SIG-M5 treated with dmso at 0.1 percent for 504 hours (cell line): ENCODE measurements at regions not wholly inside any gene's neighbourhood (a gene's known extent, or its start where the extent isn't known, plus 50 kb on each side); places are given as distances from the start of the nearest gene placed in this dataset.
"Not testable (repeated sequence)": the region's sequence is repeated elsewhere in the genome, so short reads cannot be mapped to it uniquely, and the experiment has no call there.

ENCODE experiments used
- DNase-seq: peaks from one replicate; lab custom pipeline; 2025; ENCODE audit not compliant: unreplicated experiment; lab: John Stamatoyannopoulos, UW

DNA sequence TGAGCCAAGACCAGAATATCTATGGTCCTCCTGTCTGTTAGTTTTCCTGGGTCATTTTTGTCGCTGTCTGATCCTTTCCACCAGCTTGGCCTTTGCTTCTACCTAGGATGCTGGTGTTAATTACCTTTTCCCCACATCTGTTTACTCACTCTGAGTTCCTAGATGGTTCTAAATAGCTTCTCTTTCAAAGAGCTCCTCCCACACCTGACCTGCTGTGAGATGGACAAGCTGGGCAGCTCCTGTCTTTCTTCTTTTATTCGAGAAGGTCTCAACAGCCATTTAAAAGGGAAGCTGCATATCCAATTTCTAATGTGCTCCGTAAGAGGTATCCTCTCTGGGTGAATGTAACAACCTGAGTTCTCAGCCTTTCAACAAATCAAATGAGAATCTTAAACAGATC, 156.2 kb downstream of the HRH4 start:
- no peak for DNase-seq

DNA sequence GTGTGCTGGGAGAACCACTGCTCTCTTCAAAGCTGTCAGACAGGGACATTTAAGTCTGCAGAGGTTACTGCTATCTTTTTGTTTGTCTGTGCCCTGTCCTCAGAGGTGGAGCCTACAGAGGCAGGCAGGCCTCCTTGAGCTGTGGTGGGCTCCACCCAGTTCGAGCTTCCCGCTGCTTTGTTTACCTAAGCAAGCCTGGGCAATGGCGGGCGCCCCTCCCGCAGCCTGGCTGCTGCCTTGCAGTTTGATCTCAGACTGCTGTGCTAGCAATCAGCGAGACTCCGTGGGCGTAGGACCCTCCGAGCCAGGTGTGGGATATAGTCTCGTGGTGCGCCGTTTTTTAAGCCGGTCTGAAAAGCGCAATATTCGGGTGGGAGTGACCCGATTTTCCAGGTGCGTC, 164.0 kb downstream of the HRH4 start:
- not testable (repeated sequence) for DNase-seq

DNA sequence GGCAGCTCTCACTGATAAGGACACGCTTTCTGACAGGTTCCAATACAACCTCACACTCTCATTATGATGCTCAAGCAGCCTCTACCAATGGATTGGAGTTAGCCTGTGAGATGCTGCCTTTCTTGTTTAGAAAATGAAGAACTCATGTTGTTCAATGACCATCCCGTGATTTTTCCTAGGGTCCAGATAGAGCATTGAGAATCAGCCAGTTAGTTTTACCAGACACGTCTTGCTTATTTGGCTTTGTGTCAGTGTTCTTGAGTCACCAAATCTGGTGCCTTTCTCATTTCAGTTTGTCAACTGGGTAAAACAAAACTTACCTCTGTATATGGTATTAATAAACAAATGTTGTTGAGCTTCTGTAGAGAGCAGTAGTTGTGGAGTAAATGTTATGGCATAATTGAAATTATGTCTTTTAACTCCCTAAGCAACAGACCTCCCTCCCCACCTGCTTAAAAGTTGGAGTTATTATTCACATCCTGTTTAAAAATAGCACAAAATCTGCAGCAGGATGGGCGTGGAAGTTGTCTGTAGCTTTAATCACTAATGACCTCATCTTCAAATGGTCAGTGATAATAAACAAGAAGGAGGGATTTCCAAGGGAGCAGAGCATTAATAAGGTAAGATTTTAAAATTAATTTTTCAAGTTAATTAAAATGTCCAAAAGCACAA, 167.3 kb downstream of the HRH4 start:
- no peak for DNase-seq

DNA sequence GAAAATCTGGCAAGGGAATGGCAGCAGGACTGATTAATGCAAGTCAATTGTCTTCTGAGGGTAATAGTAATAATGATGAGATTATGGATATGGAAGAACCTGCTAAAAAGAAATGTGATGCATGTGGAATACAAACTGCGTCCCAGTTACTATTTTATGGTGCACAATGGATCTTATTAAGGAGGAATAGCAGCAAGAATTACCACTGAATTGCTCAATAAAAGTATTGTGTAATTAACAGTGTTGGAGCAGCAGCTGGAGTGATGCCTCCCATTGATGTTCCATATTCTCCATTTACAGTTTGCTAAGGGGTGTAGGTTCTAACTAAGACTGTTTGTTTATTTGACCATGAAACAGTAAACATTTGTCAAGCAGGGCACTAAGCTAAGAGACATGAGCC, 167.9 kb downstream of the HRH4 start:
- DNase-seq, result no peak

DNA sequence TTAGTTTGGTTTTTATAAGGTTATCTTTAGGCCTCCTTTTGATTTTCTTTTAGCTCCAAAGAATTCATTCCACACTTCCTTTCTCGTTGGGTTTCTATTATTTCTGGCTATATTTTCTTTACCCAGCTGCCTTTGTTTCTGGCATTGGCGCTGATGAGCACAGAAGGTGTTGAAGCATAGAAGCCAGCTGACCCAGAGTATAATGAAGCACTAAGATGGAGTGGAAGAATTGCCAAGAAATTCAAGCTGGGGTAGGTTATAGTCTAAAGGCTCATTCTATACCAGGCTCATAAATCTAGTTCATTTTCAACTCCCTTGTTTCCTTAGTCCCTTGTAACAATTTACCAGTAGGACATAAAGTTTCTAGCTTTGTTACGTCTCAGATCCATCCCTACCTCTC, 169.5 kb downstream of the HRH4 start:
- no peak for DNase-seq

DNA sequence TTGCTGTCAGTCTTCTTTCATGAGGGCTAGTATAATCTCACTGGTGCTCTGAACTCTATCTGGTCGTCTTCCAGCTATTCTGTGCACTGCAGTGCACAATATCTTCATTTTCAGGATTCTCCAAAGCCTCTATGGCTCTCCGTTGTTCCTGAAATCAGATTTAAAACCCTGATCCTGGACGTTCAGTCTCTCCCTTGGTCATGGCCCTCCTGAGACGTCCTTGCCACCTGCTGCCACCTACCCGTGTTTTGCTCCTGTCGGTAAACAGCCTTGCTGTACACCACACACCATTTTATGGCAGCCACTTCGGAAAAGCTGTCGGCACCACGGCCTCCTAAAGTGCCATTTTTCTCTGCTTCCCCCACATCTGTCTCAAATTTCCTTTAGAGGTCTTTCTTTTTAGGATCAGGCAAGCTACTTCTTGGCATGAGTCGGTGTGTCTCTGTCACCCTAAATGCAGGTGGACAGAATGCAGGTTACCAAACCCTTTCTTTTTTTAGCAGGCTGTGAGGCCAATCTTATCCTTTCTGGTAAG, 170.0 kb downstream of the HRH4 start:
- no peak for DNase-seq

DNA sequence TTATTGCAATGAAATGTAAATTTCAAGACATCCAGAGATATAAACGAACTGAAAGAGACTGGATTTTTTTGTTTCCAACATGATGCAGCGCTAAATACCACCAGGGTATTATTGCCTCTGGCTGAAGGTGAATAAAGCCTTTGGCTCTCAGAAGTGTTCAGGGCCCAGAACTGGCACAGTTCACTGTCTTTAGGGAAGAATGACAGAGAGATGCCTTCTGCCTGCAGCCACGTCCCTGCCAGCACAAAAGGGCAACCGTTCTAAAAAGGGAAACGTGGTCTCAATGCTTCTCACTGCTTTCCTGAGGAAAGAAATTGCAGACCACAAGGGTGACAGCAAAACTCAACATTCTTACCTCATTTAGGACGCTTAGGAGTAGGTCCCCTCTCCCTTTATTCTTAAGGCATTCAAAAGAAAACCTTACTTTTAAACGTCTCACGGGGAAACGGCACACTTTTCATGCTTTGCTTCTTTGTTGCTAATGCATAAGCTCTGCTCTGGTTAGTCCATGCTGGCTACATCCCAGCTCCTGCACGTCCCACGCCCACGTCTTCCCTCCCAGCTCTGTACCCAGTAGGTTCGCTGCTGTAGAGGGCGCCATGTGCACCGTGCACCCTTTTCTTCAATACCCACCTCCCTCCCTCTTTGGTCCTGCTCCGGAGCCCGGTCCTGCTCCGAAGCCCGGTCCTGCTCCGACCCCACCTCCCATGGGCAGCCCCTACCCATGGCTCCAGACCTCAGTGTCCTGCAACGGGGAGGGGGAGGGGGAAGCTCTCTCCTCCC, 171.0 kb downstream of the HRH4 start:
- DNase-seq, result no peak

DNA sequence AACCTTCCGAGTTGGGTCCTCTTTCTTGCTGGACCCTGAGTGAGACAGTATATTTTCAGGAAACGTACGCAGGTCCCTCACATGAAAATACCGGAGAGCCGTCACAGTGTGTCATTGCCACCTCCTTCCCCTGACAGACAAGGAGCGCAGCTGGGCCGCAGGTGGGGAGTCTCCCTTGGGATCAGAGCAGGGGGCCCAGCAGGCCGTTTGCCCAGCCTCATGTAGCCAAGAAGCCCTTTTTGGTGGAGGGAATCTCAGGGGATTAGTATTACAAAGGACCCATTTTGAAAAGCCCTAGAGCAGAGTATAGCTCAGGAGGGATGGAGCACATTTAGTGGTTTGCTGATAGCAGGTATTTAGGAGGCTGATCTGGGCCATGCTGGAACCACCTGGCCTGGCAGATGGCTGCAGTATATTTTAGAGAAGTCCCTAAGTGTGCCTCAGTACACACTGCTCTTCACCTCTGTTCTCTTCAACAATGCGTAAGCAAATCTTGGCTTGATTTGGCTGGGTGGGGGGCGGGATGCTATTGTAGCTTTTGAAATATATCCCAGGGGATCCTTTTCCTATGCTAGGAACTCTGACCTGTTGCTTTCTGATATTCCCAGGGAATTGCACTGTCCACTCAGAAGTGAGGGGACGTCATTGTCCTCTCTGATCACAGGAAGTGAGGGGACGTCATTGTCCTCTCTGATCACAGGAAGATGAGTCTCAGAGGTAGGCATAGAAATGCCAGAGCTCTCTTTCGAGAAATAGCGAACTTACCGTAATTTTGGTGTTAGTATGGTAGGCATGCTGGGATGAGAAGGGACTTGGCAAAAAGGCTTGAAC, 171.9 kb downstream of the HRH4 start:
- DNase-seq, result no peak

DNA sequence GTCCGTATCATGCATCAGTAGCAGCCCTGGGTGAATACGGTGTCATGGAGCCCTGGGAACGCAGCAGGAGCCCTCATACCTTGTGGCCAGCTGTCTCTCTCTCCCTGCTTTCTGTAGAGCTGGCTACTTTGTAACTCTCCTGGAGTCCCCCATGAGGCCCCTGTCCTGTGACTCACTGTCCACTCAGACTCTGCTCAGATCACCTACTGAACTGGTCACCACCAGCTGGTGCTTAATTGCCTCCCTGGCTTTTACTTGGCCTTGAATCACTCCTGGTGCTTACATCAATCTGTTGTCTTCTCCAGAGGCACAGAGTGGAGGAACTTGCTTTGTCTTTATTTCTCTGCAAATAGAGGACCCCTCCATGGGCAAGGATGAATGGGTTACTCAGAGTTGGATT, 172.7 kb downstream of the HRH4 start:
- DNase-seq, result no peak

DNA sequence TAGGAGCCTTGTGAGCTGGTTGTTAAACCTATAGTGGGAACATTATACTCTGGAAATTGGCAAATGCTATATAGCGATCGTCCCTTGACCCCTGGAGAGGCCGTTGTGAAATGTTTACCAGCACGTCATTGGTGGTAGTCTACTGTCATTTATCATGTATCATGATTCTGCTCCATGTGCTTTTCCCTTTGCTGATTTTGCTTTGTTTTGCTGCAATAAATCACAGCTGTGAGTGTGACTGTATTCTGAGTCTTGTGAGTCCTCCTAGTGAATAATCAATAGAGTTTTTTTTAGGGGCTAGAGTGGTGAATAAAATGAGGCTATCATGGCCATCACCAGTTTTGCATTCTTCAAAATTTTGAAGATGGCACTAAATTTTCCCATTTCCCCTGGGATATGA, 189.1 kb downstream of the HRH4 start:
- DNase-seq, result no peak

DNA sequence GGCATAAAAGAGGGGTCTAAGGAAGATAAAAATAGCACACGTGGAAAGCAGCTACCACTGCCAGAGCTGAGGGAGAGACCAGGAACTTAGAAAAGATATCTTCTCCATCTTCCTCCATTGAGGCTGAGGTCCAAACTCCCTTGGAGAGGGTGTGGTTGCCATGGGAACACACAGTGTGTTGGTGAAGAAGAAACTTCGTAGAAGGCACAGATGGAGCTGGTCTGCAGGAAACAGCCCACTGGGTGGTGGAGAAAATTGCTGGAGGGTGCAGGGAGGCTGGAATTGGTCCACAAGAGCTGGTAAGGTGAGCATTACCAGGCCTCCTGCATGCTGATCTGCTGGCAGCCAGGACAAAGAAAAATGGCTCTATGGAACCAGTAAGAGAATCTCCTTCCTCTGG, 191.0 kb downstream of the HRH4 start:
- DNase-seq, result no peak

DNA sequence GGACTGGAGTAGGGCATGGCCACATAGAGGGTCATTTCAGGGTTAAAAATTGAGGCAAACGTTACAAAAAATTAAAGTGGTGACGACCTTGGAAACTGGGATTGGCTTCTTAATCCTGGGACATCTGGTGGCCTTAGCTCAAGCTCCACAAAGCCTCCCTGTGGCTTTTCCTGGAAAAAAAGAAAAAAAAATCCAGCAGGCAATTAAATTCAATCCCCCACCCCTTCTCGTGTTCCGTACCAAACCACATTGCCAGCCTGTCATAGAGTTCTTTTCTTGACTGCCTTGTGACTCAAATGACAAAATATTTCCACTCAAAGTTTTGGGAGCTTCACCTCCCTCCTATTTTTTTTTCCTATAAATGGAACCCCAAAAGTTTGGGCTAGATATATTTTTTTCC, 195.6 kb downstream of the HRH4 start:
- no peak for DNase-seq

DNA sequence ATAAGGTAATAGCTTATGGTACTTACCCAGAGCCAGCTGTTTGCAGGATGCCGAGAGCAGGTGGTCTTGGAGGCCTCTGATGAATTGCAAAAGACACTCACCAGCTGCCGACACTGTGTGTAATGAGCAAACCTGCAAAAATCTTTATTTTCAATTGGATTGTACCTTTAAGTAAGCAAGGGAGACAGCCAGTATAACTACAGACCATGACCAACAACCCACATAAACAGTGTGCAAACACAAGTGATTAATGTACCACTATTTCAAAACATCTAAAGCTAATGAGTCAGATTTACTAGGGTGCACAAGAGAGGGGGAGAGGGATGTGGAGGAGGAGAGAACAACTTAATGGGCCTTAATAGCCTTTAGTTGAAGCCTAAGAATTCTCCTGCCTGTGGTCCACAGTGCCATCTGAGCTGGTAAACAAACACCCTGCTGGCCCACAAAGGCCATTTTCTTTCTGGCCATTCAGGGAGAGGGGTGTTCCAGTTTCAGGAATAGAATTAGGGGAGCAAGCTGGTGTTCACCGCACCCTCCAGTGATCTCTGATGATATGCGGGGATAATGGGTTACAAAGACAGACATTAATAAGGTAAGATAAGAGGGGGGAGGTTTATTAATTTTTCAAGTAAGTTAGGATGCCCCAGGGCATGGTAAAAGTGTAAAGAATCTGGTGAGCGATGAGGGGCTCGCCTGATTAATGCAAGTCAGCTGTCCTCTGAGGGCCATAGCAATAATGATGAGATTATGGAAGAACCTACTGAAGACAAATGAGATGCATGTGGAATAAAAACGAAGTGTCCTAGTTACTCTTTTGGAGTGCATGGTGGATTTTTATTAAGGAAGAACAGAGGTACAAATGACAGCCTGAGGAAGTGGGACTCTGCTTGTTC, 196.4 kb downstream of the HRH4 start:
- DNase-seq, result no peak

DNA sequence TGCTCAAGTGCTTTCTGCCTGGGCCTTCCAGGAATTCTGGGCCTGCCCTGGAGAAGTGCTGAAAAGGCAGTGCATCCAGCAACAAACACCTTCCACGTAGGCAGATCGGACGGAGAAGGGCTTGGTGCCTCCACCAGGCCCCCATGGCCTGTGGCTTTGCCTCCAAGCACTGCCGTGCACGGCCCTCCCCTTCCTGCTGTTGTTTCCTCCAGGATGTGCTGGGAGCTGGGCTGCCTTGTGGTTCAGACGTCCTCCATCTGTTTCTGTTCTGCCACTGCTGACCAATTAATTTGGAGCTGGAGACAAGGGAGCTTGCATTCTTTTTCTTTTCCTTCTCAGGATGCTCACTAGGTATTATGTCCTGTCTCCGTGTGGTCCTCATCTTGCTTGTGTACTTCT, 197.0 kb downstream of the HRH4 start:
- DNase-seq, result no peak

DNA sequence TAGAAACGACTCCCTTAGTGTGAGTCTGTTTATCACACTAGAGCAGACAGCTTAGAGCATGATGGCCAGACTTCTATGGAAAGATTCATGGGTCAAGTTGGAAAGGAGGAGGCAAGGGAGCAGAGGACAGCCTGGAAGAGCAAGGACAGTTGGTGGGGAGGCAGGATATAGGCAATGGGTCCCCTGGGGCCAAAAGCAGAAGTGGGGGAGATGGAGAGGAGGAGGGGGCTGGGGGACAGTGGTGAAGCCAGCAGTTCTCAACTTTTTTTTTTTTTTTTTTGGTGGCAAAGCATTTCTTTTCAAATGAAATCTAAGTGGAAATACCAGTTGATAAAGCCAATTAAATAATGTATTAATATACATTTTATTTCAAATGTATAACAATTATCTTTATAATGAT, 197.9 kb downstream of the HRH4 start:
- DNase-seq, result no peak

DNA sequence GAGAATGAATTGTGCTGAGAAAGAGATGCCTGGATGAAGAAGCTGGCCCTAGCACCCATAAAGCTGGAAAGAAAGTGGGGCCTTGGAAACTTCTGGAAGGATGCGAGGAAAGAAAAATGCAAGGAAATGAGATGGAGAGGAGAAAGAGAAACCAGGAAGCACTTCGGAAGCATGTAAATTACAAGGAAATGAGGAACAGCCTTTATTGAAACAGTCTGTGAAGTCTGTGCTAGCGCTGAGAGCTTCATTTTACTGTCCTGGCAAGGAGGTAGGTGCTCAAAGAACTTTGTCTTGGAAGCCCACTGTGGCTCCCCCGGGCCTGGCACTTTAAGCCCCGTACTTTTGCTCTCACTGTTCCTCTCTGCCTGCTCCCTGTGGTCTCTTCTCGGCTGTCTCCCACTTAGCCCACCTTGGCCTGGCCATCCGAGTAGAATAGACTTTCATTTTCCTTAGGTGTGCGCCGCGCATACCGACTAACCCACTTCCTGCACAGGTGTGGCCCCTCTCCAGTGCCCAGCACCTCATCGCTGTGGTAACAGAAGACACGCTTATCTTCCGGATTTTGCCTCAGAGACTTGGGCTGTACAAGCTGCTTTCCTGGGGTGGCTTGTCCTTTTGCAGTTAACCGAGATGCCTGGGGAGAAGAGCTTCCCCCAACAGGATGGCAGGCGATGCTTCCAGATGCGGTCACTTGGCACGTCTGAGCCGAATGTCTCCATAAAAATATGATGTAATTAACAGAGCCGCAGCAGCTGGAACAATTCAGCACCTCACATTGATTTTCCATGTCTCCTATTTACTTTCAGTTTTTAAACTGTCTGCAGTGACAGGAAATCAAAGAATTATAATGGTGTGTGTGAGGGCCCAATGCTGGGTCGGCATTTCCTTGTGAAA, 199.6 kb downstream of the HRH4 start:
- DNase-seq, result no peak

DNA sequence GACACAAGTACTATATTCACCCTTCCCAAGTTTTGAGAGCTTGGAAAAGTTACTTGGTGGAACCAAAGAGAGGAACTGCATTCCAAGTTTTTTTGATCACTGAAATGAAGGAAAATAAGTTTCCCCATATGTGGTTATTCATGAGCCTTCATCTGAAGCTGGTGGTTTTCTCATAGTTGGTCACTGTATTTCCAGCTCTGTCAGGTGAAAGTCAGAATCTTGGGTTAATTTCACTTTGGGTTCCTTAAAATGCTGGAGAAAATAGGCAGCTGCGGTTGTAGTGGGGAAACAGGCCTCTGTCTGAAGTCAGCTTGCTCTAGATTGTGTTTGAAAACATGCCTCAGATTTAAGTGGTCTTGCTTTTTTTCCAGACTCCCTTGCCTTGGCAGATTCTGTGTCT, 200.5 kb downstream of the HRH4 start:
- DNase-seq, result no peak

DNA sequence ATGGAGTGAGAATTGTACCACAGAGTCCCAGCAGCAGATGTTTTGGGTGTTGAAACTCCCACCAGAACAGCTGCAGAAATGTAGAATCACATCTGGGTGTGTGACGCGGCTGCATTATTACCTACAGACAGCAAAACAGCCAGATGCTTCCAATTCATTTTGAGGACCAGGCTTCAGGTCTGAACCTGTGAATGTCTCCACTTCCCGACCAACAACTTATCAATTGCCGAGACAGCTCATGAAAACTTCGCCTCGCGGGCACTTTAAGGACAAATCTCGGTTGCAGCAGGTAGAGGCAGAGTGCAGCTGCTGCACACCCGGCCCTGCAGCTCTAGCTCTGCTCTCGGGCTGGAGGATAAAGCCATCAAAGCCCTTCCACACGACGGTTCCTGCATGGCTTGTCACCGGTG, 202.0 kb downstream of the HRH4 start:
- DNase-seq, result no peak

DNA sequence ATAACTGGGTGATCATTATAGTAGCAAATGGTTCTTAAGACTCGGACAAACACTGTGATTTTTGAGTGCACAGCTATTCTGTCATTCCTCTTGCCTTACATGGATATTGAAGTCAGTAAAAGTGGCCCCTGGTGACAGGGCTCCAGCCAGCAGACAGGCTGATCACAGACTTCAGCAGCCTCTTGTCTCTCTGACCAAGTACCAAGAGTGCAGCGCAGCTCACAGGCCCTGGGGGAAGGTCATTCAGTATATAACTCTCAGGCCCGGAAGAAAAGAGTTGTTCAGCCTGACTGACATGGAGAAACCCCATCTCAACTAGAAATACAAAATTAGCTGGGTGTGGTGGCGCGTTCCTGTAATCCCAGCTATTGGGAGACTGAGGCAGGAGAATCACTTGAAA, 202.6 kb downstream of the HRH4 start:
- no peak for DNase-seq

DNA sequence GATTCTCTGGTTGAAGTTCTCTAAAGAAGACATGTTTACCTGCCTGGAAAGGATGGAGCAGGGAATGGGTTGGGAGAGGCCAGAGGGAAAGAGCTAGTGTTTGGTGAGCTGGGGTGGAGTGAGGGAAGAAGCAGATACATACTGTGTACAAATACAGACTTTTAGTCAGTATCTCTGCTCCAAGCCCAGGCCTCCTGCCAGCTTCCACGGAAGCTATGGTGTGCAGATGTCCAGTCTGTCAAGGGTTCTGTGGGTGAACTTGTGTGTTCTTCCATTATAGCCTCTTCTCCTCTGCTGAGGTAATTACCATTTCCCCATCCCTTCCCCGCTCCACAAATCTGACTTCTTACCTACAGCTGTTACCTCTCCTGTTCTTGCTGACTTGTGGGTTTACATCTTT, 208.6 kb downstream of the HRH4 start:
- DNase-seq, result no peak
